ENCODE measurements at regions not wholly inside any gene's neighbourhood (a gene's known extent, or its start where the extent isn't known, plus 50 kb on each side); places are given as distances from the start of the nearest gene placed in this dataset.

- Mint-ChIP-seq H3K4me3 (no peak overlapping the region), H3K9me3 (no peaks in the 10 kb centered on the region), H3K36me3 (no peaks in the 10 kb centered on the region), H3K4me1 (peaks cover 15% of the 10 kb centered on the region), H3K27me3 (ENCODE audit: insufficient read depth, low read depth) (peaks cover 8% of the 10 kb centered on the region), H3K27ac (peak overlapping the region; percentile 54)
- Histone ChIP-seq H3K27me3 (no peaks in the 10 kb centered on the region), H4K20me1 (ENCODE audit: low read depth) (no peaks in the 10 kb centered on the region), H3K9ac (no peak overlapping the region), H3K36me3 (no peaks in the 10 kb centered on the region), H3K27ac (peak overlapping the region; percentile 84), H3K4me3 (no peak overlapping the region), H2AFZ (replicated peaks) (peak overlapping the region; percentile 98), H3F3A (ENCODE audit: low read depth) (peaks cover 22% of the 10 kb centered on the region), H3K4me1 (peaks cover 27% of the 10 kb centered on the region), H3K79me2 (ENCODE audit: low read depth) (no peaks in the 10 kb centered on the region), H3K4me2 (peak overlapping the region; percentile 49), H3K9me3 (ENCODE audit: low read depth) (no peaks in the 10 kb centered on the region)
- DNase-seq (ENCODE audit: low spot score): peak; percentile 72
- TF ChIP-seq CTCF (IDR thresholded peaks at IDR 0.05) (peak; percentile 42), EZH2 (IDR thresholded peaks at IDR 0.05) (no peak), EZH2phosphoT487 (IDR thresholded peaks at IDR 0.05) (no peak)
Measured at GRCh38 chr15:63436872-63437375, 55.3 kb upstream of the CA12 start.

- Histone ChIP-seq H3K4me1 (peaks cover 24% of the 10 kb centered on the region), H3K36me3 (no peaks in the 10 kb centered on the region), H3K27ac (no peak overlapping the region), H3F3A (ENCODE audit: low read depth) (peaks cover 22% of the 10 kb centered on the region), H3K27me3 (no peaks in the 10 kb centered on the region), H2AFZ (replicated peaks) (no peak overlapping the region), H4K20me1 (ENCODE audit: low read depth) (no peaks in the 10 kb centered on the region), H3K4me2 (no peak overlapping the region), H3K9me3 (ENCODE audit: low read depth) (no peaks in the 10 kb centered on the region), H3K9ac (no peak overlapping the region), H3K79me2 (ENCODE audit: low read depth) (no peaks in the 10 kb centered on the region), H3K4me3 (no peak overlapping the region)
- Mint-ChIP-seq H3K27me3 (ENCODE audit: insufficient read depth, low read depth) (peaks cover 7% of the 10 kb centered on the region), H3K9me3 (no peaks in the 10 kb centered on the region), H3K27ac (no peak overlapping the region), H3K4me1 (peaks cover 15% of the 10 kb centered on the region), H3K4me3 (no peak overlapping the region), H3K36me3 (no peaks in the 10 kb centered on the region)
- no peak for DNase-seq (ENCODE audit: low spot score)
- TF ChIP-seq EZH2 (IDR thresholded peaks at IDR 0.05) (no peak), CTCF (IDR thresholded peaks at IDR 0.05) (no peak), EZH2phosphoT487 (IDR thresholded peaks at IDR 0.05) (no peak)
Measured at GRCh38 chr15:63439536-63440264, 58.1 kb upstream of the CA12 start.

GRCh38 chr15:63440265-63440648 lies 58.6 kb upstream of the CA12 start:
- Histone ChIP-seq H3K36me3 (no peaks in the 10 kb centered on the region), H3K4me3 (no peak overlapping the region), H3K9ac (no peak overlapping the region), H3K27me3 (no peaks in the 10 kb centered on the region), H3K27ac (no peak overlapping the region), H3K4me2 (no peak overlapping the region), H3K4me1 (peaks cover 20% of the 10 kb centered on the region), H3K9me3 (ENCODE audit: low read depth) (no peaks in the 10 kb centered on the region), H3F3A (ENCODE audit: low read depth) (peaks cover 22% of the 10 kb centered on the region), H2AFZ (replicated peaks) (no peak overlapping the region), H4K20me1 (ENCODE audit: low read depth) (no peaks in the 10 kb centered on the region), H3K79me2 (ENCODE audit: low read depth) (no peaks in the 10 kb centered on the region)
- TF ChIP-seq CTCF (IDR thresholded peaks at IDR 0.05): no peak
- no peak for TF ChIP-seq EZH2phosphoT487 (IDR thresholded peaks at IDR 0.05)
- TF ChIP-seq EZH2 (IDR thresholded peaks at IDR 0.05): no peak
- H3K27ac Mint-ChIP-seq: no peak overlapping the region
- H3K9me3 Mint-ChIP-seq: no peaks in the 10 kb centered on the region
- peaks cover 9% of the 10 kb centered on the region for H3K27me3 Mint-ChIP-seq (ENCODE audit: insufficient read depth, low read depth)
- DNase-seq (ENCODE audit: low spot score): no peak
- no peaks in the 10 kb centered on the region for H3K36me3 Mint-ChIP-seq
- peaks cover 15% of the 10 kb centered on the region for H3K4me1 Mint-ChIP-seq
- no peak overlapping the region for H3K4me3 Mint-ChIP-seq

Data from neural progenitor cell (in vitro differentiated cells).